SK-MEL-5 (cell line): ENCODE measurements at regions not wholly inside any gene's neighbourhood (a gene's known extent, or its start where the extent isn't known, plus 50 kb on each side); places are given as distances from the start of the nearest gene placed in this dataset.
A peak's percentile ranks its signal among the peaks of the same experiment; 100 is the strongest.
"Not testable (repeated sequence)": the region's sequence is repeated elsewhere in the genome, so short reads cannot be mapped to it uniquely, and the experiment has no call there.

ENCODE experiments used
- DNase-seq: peaks from one replicate; pipeline ENCODE4 v3.0.0-alpha.2; 2016; ENCODE audit warnings: low read depth, low spot score
- in situ Hi-C: cut with HindIII; loops from 2 replicates; pipeline ENCODE4 v1.10.0; 2016; ENCODE audit warnings: low sequenced_read_pairs, high pct_unique_total_duplicates, low pct_unique_long_range_greater_than_20kb

DNA sequence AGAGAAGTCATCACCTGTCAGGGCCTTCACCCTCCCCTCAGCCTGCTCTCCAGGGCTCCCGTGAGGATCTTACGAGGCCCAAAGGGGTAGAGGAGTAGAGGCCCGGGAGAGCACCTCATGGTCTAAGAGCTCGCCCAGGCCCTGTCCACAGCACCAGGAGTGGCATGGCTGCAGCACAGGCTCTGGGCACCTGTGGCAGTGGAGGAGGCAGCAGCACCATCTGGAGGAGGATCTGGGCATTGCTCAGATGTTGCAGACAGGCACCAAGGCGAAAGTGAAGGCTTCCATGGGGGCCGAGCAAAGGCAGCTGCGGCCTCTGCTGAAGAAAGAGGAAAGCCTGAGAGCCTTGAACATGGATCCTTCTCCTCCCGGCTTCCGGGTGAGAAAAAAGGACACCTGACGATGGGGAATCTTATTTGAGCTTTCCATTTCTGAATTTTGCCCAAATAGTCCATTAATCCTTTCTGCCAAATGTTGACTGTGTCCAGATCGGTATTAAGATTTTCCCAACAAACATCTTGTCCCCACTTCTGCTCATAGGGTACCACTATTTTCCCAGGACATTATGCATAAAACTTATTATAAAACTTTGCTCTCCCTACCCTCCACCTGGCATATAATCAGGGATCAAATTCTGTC is 604.7 kb downstream of the PTPRC start:
- peak; percentile 76 for DNase-seq
- in situ Hi-C loops: no loop called here

DNA sequence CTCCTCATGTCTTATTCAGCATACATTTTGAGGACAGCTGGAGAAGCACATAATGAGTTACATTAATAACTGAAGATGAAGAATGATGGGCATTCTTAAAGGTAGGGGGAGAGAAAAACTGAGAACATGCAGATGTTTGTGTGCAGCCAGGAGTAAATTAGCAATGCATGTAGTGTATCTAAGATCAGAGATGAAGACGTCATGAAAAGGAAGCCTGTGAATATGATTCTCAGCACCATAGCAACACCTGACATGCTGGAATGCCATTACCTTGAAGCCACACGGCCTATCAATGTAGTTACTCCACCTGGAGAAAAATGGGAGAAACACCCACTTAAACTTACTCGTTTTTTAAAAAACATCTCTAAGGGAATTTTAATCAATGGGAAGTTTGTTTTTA is 607.1 kb downstream of the PTPRC start:
- DNase-seq: no peak
- in situ Hi-C loops: no loop called here

DNA sequence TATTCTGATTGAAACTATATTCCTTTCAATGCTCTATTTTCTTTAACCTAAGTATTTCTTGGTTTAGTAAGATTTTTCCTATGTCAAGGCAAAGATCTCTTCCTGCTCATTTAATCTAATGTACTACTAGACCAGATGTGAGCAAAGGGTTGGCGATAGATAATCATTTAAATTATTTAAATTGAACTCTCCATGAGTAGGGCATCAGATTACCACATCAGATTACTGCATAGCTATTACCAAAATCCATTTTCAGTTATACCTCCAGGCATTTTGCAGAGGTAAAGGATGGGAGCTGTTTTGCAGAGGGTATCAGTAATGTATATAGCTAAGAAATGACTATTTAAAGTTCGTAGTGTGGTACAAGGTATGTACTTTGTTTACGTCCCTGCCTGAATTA is 607.9 kb downstream of the PTPRC start:
- no peak for DNase-seq
- in situ Hi-C loops: no loop called here

GRCh38 chr1:199247891-199248290 is 609.1 kb downstream of the PTPRC start:
- no peak for DNase-seq
- in situ Hi-C loops: no loop called here

- DNase-seq, in situ Hi-C loops: not testable (repeated sequence)
Measured at GRCh38 chr1:199254040-199254439, 615.2 kb downstream of the PTPRC start.

DNA sequence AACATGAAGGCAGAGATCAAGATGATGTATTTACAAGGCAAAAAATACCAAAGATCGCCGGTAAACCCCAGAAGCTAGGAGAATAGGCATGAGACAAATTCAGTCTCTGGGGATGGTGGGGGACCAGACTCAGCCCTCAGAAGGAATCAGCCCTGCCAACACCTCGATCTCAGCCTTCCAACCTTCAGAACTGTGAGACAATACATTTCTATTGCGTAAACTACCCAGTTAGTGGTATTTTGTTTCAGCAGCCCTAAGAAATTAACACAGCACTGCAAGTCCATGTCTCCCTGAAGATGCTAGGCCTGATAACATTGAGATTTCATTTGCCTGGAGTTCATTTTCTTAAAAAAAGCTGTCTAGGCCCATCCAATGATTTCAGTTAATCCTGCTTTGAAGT is 622.5 kb downstream of the PTPRC start:
- no peak for DNase-seq
- in situ Hi-C loops: no loop called here

GRCh38 chr1:199264283-199264682 is 625.4 kb downstream of the PTPRC start:
- DNase-seq: no peak
- in situ Hi-C loops: no loop called here

DNA sequence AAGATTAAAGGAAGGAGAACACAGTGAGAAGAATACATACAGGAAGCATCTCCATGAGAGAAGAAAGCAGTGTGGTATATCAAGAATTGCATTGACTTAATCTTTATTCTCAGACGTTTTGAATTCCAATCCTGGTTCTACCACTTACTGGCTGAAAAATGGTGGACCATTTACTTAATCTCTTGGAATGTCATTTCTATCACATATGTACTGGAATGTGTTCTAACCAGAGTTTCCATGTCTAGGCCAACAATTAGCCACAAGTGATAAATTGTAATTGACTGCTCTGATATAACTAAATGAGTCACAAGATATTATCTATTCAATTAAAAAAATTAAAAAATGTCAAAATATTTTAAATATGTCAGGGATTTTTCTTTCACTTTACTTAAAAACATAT is 626.1 kb downstream of the PTPRC start:
- no peak for DNase-seq
- in situ Hi-C loops: no loop called here

- no peak for DNase-seq
- in situ Hi-C loops: no loop called here
Measured at GRCh38 chr1:199265319-199265718, 626.5 kb downstream of the PTPRC start.

GRCh38 chr1:199269241-199269640 is 630.4 kb downstream of the PTPRC start:
- in situ Hi-C loops: no loop called here
- DNase-seq: no peak

DNA sequence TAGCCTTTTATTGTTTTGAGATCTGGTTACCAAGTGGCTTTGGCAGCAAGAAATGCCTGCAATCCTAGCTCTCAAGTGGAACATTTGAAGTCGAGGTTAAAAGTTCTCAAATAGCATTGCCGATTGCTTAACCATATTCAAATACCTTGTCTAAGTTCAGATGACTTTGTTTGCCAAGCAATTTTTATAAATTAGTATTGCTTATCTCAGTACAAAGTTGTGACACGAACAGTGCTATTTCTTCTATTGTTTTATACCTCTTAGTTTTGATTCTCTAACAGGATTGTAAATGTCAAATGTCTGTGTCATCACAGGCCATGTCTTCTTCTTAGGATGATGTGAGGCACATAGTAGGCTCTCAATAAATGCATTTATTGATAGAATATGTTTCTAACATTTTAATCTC is 633.3 kb downstream of the PTPRC start:
- DNase-seq: no peak
- in situ Hi-C loops: no loop called here

GRCh38 chr1:199272628-199273086 is 633.8 kb downstream of the PTPRC start:
- in situ Hi-C loops: no loop called here
- peak; percentile 13 for DNase-seq

GRCh38 chr1:199273837-199274379 is 635.1 kb downstream of the PTPRC start:
- DNase-seq: no peak
- in situ Hi-C loops: no loop called here

DNA sequence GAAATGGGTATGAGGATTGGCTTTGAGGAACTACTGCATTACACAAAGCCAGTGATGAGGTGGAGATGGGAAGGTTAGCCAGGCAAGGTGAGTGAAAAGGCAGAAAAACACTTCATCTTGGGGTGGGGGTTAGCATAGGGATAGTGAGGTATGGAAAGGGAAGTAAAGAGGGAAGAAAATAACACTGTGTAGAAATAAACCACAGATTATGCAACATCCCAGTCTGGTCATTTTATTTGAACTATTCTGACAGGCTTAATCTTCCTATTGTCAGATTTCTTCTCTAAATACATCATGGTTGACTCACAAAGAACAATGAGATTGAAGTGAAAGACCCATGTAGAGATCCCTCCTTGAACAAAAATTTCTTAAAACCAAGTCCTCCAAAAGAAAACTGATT is 640.2 kb downstream of the PTPRC start:
- DNase-seq: no peak
- in situ Hi-C loops: no loop called here

GRCh38 chr1:199279872-199280645 is 641.2 kb downstream of the PTPRC start:
- in situ Hi-C loops: no loop called here
- no peak for DNase-seq

- DNase-seq: no peak
- in situ Hi-C loops: no loop called here
Measured at GRCh38 chr1:199282751-199283305, 644.0 kb downstream of the PTPRC start.

- in situ Hi-C loops: no loop called here
- DNase-seq: no peak
Measured at GRCh38 chr1:199283794-199284193, 645.0 kb downstream of the PTPRC start.

DNA sequence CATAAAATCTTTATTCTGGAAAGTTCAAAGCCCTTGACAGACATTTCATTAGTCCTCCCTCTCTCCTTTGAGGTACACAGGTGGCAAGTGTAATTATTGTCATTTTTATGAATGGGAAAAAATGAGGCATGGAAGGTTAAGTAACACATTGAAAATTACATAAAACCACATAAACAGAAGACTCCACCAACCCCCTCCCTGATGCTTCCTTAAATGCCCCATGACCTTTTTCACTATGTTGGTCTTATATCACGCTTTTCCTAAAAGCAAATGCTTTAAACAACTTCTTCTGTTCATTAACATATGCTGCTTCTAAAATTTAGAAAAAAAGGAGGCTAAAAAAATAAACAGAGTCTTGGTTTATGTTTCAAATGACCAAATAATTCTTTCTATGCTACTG is 648.4 kb downstream of the PTPRC start:
- no peak for DNase-seq
- in situ Hi-C loops: no loop called here

GRCh38 chr1:199287647-199288046 is 648.8 kb downstream of the PTPRC start:
- in situ Hi-C loops: no loop called here
- peak; percentile 2 for DNase-seq
